NOMO-1 (cell line): ENCODE measurements at regions not wholly inside any gene's neighbourhood (a gene's known extent, or its start where the extent isn't known, plus 50 kb on each side); places are given as distances from the start of the nearest gene placed in this dataset.

Experiments used
- DNase-seq, 2 experiments: peaks; one replicate each; lab custom pipeline; 2025; ENCODE audit not compliant: unreplicated experiment in 2 of 2; lab: John Stamatoyannopoulos, UW

GRCh38 chr4:43242606-43243005 lies 350.1 kb downstream of the GRXCR1 start:
- DNase-seq, result no peak

- DNase-seq, result peak in 1 of 2 experiments; percentile 9
These were observed 351.1 kb downstream of the GRXCR1 start for GRCh38 chr4:43243433-43244116.

- DNase-seq, result no peak
These were observed 352.3 kb downstream of the GRXCR1 start for GRCh38 chr4:43244688-43245382.

GRCh38 chr4:43251841-43252240 lies 359.3 kb downstream of the GRXCR1 start:
- peak; percentile 8 to 20 for DNase-seq

- DNase-seq, result no peak
These were observed 361.0 kb downstream of the GRXCR1 start for GRCh38 chr4:43253541-43253940.

- no peak for DNase-seq
These were observed 372.2 kb downstream of the GRXCR1 start for GRCh38 chr4:43264730-43265129.

- DNase-seq, result no peak
These were observed 379.4 kb downstream of the GRXCR1 start for GRCh38 chr4:43271946-43272345.

DNA sequence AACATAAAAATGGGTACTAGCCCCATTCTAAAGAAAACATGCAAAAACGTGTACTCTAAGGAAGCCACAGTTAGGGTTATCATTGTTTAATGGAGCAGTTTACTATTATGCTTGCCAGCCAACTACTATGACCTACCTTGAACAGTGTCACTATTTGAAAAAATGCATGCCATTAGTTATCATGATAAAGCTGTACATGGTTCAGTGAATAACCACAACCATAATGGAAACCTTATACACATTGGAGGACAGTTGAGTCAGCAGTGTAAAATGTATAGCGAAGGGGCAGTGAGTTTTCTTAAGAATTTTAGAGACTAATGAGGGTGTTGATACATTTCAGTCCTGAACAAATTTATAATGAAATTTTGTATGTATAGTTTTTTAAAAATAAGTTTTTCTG lies 381.9 kb downstream of the GRXCR1 start:
- no peak for DNase-seq

- no peak for DNase-seq
These were observed 383.3 kb downstream of the GRXCR1 start for GRCh38 chr4:43275779-43276178.

GRCh38 chr4:43276321-43276720 lies 383.8 kb downstream of the GRXCR1 start:
- DNase-seq, result no peak

- no peak for DNase-seq
These were observed 384.5 kb downstream of the GRXCR1 start for GRCh38 chr4:43277003-43277402.

DNA sequence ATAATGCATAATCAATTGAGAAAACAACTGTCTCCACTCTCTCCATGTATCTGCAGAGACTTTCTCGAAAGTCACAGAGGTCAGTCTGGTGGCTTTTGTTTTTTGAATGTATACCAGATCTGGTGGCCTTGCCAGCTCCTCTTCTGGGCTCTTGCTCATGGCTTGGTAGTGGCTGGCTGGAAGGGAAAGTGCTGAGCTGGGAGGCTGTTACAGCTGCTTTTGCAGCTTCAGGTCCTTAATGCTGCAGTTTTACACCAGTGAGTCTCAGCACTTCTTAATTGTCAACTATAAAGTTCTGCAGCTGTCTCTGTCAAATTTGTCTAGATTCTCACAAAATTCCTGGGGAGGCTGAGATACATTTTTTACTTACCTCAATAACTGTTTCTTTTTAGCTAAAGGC lies 390.0 kb downstream of the GRXCR1 start:
- no peak for DNase-seq

- DNase-seq, result no peak
These were observed 393.6 kb downstream of the GRXCR1 start for GRCh38 chr4:43286137-43286536.

- DNase-seq, result no peak
These were observed 404.5 kb downstream of the GRXCR1 start for GRCh38 chr4:43296946-43297528.

GRCh38 chr4:43316813-43317212 lies 424.3 kb downstream of the GRXCR1 start:
- no peak for DNase-seq

GRCh38 chr4:43325220-43325967 lies 432.9 kb downstream of the GRXCR1 start:
- peak; percentile 28 to 34 for DNase-seq

DNA sequence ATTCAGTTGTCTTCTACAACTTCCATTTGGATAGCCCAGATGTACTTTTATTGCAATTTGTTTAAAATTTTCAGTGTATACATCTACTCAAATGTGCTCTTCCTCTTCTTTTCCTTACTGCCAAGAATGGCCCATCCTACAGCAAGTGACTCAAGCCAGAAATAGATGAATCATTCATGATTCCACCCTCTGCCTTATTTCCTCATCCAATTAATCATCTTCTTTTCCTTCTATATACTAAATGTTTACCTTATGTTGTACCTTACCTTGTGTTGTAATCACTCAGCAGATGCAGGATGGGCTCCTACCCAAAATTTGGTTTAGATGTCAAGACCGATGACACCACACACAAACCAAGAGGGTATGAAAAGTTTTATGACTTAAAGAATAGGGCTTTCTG lies 437.8 kb downstream of the GRXCR1 start:
- no peak for DNase-seq

- DNase-seq, result no peak
These were observed 438.9 kb downstream of the GRXCR1 start for GRCh38 chr4:43331226-43332051.

DNA sequence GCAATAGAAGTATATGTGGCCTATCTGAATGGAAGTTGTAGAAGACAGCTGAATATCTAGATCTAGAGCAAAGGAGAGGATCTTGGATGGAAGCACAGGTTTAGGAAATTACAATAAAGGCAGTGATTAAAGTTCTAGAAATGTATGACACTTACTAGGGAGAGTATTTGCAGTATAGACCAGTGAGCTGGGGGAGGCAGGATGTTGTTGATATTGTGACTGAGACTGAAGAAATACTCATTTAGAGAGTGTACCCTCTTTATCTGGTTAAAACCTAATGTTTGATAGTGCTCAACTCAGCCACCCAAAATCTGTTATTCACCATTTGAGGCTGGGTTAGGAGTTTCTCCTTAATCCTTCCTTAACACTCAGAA lies 439.5 kb downstream of the GRXCR1 start:
- DNase-seq, result no peak

DNA sequence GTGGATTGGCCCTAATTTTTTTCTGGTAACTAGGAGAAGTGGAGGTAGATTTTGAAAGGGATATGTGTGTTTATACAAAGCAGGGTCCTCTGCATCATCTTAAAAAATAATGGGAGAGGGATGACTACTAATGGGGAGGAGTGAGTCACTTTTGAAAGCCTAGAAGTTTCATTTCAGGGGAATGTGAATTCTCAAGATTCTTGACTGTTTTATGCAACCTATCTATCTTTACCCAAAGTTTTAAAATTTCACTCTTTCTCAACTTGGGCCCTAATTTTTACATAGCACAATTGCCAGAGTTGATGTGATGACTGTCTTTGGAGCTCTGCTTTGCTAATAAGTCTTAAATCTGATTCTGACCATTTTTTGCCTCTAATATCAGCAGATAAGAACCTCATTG lies 445.2 kb downstream of the GRXCR1 start:
- no peak for DNase-seq

- DNase-seq, result no peak
These were observed 446.9 kb downstream of the GRXCR1 start for GRCh38 chr4:43339435-43339834.
